Neural cell (in vitro differentiated cells): ENCODE measurements at regions not wholly inside any gene's neighbourhood (a gene's known extent, or its start where the extent isn't known, plus 50 kb on each side); places are given as distances from the start of the nearest gene placed in this dataset.

Experiments used
- CTCF ChIP-seq: fragments of 450-650 bp; IDR thresholded peaks from 2 replicates; pipeline ENCODE4 v1.5.1; 2014; ENCODE audit warnings: antibody characterized with exemption, mild to moderate bottlenecking, moderate library complexity; ENCODE audit not compliant: poor library complexity, severe bottlenecking
- EP300 ChIP-seq: fragments of 450-650 bp; conservative IDR thresholded peaks from 2 replicates; pipeline ENCODE4 v1.6.1; 2014; ENCODE audit warnings: antibody characterized with exemption, mild to moderate bottlenecking, moderate library complexity; ENCODE audit not compliant: poor library complexity, severe bottlenecking
- MXI1 ChIP-seq: fragments of 450-650 bp; conservative IDR thresholded peaks from 2 replicates; pipeline ENCODE4 v1.6.1; 2014; ENCODE audit warnings: antibody characterized with exemption, mild to moderate bottlenecking; ENCODE audit not compliant: poor library complexity, severe bottlenecking
- POLR2AphosphoS5 ChIP-seq: IDR thresholded peaks from 2 replicates; pipeline ENCODE4 v1.6.1; 2012
- RAD21 ChIP-seq: fragments of 450-650 bp; conservative IDR thresholded peaks from 2 replicates; pipeline ENCODE4 v1.6.1; 2014; ENCODE audit warnings: antibody characterized with exemption, mild to moderate bottlenecking, moderate library complexity
- SMC3 ChIP-seq: fragments of 450-650 bp; conservative IDR thresholded peaks from 2 replicates; pipeline ENCODE4 v1.6.1; 2014; ENCODE audit warnings: antibody characterized with exemption, mild to moderate bottlenecking, moderate library complexity; ENCODE audit not compliant: poor library complexity

GRCh38 chr1:101653482-101653946, 343.2 kb downstream of the OLFM3 start:
- TF ChIP-seq POLR2AphosphoS5 (no peak), CTCF (peak; percentile 42), EP300 (no peak), SMC3 (no peak), MXI1 (no peak), RAD21 (peak; percentile 38)
